GM12872 (cell line): ENCODE measurements at regions not wholly inside any gene's neighbourhood (a gene's known extent, or its start where the extent isn't known, plus 50 kb on each side); places are given as distances from the start of the nearest gene placed in this dataset.

Experiments
- TF ChIP-seq, protein P1 (sequence below): IDR thresholded peaks from 3 replicates; pipeline ENCODE4 v1.5.1; 2011; ENCODE audit warnings: low read depth, mild to moderate bottlenecking, low read length, moderate library complexity; ENCODE audit not compliant: insufficient read depth

DNA sequence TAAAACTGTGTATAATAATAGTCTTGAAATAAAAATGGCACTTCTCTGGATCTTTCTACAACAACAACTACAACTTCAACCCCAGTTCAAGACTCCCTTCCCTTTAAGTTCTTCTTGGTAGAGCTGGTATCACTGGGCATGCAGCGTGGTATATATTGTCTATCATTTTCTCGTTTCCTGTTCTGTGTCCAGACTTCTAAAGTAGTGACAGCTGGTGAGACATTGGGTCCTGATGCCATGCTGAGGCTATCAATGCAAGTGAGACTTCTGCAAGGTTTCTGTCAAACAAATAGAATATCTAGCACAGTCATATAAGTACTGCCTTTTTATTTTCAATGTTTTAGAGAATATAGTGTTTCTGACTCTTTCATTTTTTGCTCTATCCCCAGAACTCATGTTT is 123.0 kb upstream of the GRIN3A start:
- TF ChIP-seq, protein P1, sequence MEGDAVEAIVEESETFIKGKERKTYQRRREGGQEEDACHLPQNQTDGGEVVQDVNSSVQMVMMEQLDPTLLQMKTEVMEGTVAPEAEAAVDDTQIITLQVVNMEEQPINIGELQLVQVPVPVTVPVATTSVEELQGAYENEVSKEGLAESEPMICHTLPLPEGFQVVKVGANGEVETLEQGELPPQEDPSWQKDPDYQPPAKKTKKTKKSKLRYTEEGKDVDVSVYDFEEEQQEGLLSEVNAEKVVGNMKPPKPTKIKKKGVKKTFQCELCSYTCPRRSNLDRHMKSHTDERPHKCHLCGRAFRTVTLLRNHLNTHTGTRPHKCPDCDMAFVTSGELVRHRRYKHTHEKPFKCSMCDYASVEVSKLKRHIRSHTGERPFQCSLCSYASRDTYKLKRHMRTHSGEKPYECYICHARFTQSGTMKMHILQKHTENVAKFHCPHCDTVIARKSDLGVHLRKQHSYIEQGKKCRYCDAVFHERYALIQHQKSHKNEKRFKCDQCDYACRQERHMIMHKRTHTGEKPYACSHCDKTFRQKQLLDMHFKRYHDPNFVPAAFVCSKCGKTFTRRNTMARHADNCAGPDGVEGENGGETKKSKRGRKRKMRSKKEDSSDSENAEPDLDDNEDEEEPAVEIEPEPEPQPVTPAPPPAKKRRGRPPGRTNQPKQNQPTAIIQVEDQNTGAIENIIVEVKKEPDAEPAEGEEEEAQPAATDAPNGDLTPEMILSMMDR = no peak

DNA sequence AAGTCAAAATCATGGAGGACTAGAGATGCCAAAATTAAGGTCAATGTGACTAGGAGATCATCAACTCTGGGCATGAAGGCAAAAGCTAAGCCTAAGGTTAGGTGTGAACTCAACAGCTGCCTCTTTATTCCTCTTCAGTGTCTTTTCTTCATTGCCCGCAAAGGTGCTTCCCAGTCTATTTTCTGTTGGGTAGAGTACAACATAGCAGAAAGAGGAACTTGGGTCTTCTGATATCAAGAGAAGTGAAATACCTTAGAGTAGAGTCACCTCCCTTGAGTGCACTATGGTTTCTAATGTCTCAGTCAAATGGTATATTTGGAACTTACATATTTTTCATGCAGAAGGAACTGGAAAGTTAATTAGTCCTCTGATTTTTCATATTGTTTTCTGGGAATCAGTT is 122.5 kb upstream of the GRIN3A start:
- TF ChIP-seq, protein P1 = no peak

DNA sequence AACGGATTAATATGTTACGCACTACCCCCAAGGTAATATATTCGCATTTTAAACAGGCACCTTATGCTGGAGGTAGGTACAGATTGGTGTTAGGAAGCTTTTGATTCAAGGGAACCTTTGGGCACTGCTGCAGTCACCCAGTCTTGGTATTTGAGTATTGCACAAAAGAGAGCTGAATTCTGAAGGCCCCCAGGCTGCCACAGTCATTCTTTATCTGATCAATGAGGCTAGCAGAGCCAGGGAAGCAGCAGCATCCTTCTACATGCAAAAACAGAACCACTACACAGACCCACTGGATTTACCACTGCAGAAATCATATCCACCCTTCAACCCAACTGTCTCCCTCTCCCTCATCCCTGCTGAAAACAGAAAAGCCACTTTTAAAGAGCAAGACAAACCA is 121.2 kb upstream of the GRIN3A start:
- TF ChIP-seq, protein P1 = no peak

- TF ChIP-seq, protein P1 = no peak
Measured at GRCh38 chr9:101858026-101858425, 119.6 kb upstream of the GRIN3A start.

DNA sequence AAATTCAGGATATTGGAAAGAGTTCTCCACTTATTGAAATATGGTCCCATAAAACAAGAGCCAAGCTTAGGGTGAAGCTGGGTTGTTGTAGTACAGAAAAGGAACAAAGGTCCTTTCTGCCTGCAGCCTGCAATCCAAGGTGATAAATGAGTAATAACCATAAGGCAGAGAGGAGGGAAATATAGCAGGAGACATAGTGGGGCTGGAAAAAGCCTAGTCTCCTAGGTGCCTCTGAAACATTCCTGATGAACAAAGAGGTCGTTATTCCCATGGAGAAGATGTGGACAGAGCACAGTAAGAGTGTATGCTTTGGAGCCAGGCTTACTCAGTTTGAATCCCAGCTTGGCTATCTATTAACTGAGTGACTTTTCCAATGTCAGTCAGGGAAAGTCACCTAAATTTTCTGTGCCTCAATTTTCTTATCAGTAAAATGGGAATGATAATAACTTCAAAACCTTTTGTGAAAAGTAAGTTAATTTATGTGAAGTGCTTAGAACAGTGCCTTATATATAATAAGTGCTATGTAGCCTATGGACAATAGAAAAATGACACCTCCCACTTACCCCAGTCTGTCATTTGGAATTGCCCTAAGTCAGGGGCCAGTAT is 110.8 kb upstream of the GRIN3A start:
- TF ChIP-seq, protein P1 = no peak

- TF ChIP-seq, protein P1 = no peak
Measured at GRCh38 chr9:101848485-101848919, 110.1 kb upstream of the GRIN3A start.

GRCh38 chr9:101846161-101846560 is 107.7 kb upstream of the GRIN3A start:
- TF ChIP-seq, protein P1 = no peak

DNA sequence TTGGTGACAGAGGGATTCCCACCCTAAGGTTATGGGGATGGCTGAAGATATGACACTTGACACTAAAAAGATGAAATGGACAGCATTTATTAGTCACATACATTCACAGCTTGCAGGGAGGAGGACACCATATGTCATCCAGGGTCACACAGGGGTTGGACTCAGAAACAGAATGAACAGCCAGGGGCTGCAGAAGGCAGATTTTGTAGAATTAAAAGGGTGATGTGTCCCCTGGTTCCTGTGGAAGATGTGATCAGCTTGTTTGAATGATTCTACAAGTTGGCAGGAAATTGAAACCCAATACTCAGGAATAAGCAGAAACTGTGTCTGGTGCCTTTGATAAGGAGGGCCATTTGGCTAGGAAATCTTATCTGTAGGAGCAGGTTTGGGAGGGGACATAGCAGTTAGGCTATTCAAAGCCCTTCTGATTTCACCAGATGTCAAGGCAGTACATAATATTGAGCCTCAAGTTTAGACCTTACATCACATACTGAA is 102.3 kb upstream of the GRIN3A start:
- TF ChIP-seq, protein P1 = no peak
